Caco-2 (cell line): ENCODE measurements at regions not wholly inside any gene's neighbourhood (a gene's known extent, or its start where the extent isn't known, plus 50 kb on each side); places are given as distances from the start of the nearest gene placed in this dataset.

ENCODE experiments used
- BruUV-seq: library from RNA; stranded (reverse); fragments of 400-500 nt; replicated peaks from 2 replicates; lab custom pipeline; 2021; lab: Mats Ljungman, UMichigan
- CTCF ChIA-PET: fragments of 300-600 bp; sonication (Branson Sonifier 250); formaldehyde crosslinking; loops from one replicate; lab custom pipeline; 2022; ENCODE audit warnings: antibody characterized with exemption; lab: Charles Lee
- POLR2A ChIA-PET: fragments of 300-600 bp; sonication (Branson Sonifier 250); formaldehyde crosslinking; loops from one replicate; lab custom pipeline; 2022; ENCODE audit warnings: antibody characterized with exemption; lab: Charles Lee
- DNase-seq, 2 experiments: peaks; one replicate each; pipeline versions ENCODE4 v3.0.0 to v3.0.0-alpha.2; 2020 to 2022
- H3K27me3 ChIP-seq: replicated peaks from 2 replicates; pipeline ENCODE4 v1.6.0; 2011; ENCODE audit warnings: low read length; ENCODE audit not compliant: control insufficient read depth, insufficient read depth
- H3K36me3 ChIP-seq: 2 replicates; pipeline ENCODE4 v1.5.1; 2011; ENCODE audit warnings: low read length; ENCODE audit not compliant: control insufficient read depth, insufficient read depth
- H3K4me1 ChIP-seq: fragments of 250-450 bp; sonication (Bioruptor Pico); 2 replicates; pipeline ENCODE4 v1.5.1; 2020; ENCODE audit warnings: mild to moderate bottlenecking
- H3K4me3 ChIP-seq: 2 replicates; pipeline ENCODE4 v1.5.1; 2011; ENCODE audit warnings: low read depth, mild to moderate bottlenecking, control low read depth, low read length
- H3K9me3 ChIP-seq: fragments of 250-450 bp; sonication (Bioruptor Pico); 2 replicates; pipeline ENCODE4 v1.5.1; 2020; ENCODE audit warnings: mild to moderate bottlenecking, moderate library complexity
- H3K27ac Mint-ChIP-seq: one replicate; pipeline ENCODE4 v1.8.0; 2022; ENCODE audit warnings: mixed read lengths; ENCODE audit not compliant: unreplicated experiment
- H3K27me3 Mint-ChIP-seq: one replicate; pipeline ENCODE4 v1.8.0; 2022; ENCODE audit warnings: mixed read lengths; ENCODE audit not compliant: insufficient read depth, unreplicated experiment
- H3K36me3 Mint-ChIP-seq: one replicate; pipeline ENCODE4 v1.8.0; 2022; ENCODE audit warnings: mild to moderate bottlenecking, mixed read lengths; ENCODE audit not compliant: insufficient read depth, unreplicated experiment
- H3K4me1 Mint-ChIP-seq: one replicate; pipeline ENCODE4 v1.8.0; 2022; ENCODE audit warnings: low read depth, mixed read lengths; ENCODE audit not compliant: unreplicated experiment
- H3K4me3 Mint-ChIP-seq: one replicate; pipeline ENCODE4 v1.8.0; 2022; ENCODE audit warnings: mild to moderate bottlenecking, moderate library complexity, mixed read lengths; ENCODE audit not compliant: unreplicated experiment
- H3K9me3 Mint-ChIP-seq: one replicate; pipeline ENCODE4 v1.8.0; 2022; ENCODE audit warnings: mixed read lengths; ENCODE audit not compliant: unreplicated experiment
- CTCF ChIP-seq, 2 experiments: fragments of 200-600 bp in 1 of 2; IDR thresholded peaks; 1 replicate in 1 of 2; 2 replicates in 1 of 2; pipeline versions ENCODE4 v1.5.1 to v1.8.0; 2011 to 2022; ENCODE audit warnings: antibody characterized with exemption in 1 of 2, control low read depth in 1 of 2, inconsistent platforms in 1 of 2, low read depth in 1 of 2, low read length in 1 of 2, mild to moderate bottlenecking in 1 of 2, moderate library complexity in 1 of 2; ENCODE audit not compliant: insufficient read depth in 1 of 2, severe bottlenecking in 1 of 2, unreplicated experiment in 1 of 2
- intact Hi-C: fragments of 100-400 bp; cut with micrococcal nuclease; formaldehyde crosslinking; loops from one replicate; pipeline ENCODE4 v1.10.0; 2022; ENCODE audit not compliant: unreplicated experiment

- no peak for TF ChIP-seq CTCF (IDR thresholded peaks at IDR 0.05; ENCODE audit: insufficient read depth in 1 of 2, low read depth in 1 of 2, low read length in 1 of 2, severe bottlenecking in 1 of 2, unreplicated experiment in 1 of 2)
- no peak overlapping the region for H3K27ac Mint-ChIP-seq
- H3K4me3 ChIP-seq = no peak overlapping the region
- H3K4me1 ChIP-seq = no peaks in the 10 kb centered on the region
- H3K9me3 ChIP-seq = no peaks in the 10 kb centered on the region
- POLR2A ChIA-PET = no interaction called here
- no peaks in the 10 kb centered on the region for H3K4me1 Mint-ChIP-seq
- H3K4me3 Mint-ChIP-seq = no peak overlapping the region
- no peaks in the 10 kb centered on the region for H3K36me3 Mint-ChIP-seq
- H3K27me3 ChIP-seq = no peaks in the 10 kb centered on the region
- CTCF ChIA-PET = no interaction called here
- intact Hi-C loops = no loop called here
- no TSS peak for BruUV-seq
- peaks cover 2% of the 10 kb centered on the region for H3K27me3 Mint-ChIP-seq
- no peaks in the 10 kb centered on the region for H3K9me3 Mint-ChIP-seq
- DNase-seq = no peak
- no peaks in the 10 kb centered on the region for H3K36me3 ChIP-seq
Measured at GRCh38 chr4:23734000-23734399, 155.8 kb downstream of the PPARGC1A start.

GRCh38 chr4:23733476-23733875, 156.4 kb downstream of the PPARGC1A start:
- POLR2A ChIA-PET = no interaction called here
- H3K36me3 Mint-ChIP-seq = no peaks in the 10 kb centered on the region
- CTCF ChIA-PET = no interaction called here

GRCh38 chr4:23730998-23731397, 158.8 kb downstream of the PPARGC1A start:
- Mint-ChIP-seq H3K27me3 (peaks cover 8% of the 10 kb centered on the region), H3K4me1 (no peaks in the 10 kb centered on the region), H3K4me3 (no peak overlapping the region), H3K27ac (no peak overlapping the region), H3K9me3 (no peaks in the 10 kb centered on the region), H3K36me3 (no peaks in the 10 kb centered on the region)
- no TSS peak for BruUV-seq
- Histone ChIP-seq H3K36me3 (no peaks in the 10 kb centered on the region), H3K27me3 (no peaks in the 10 kb centered on the region), H3K9me3 (no peaks in the 10 kb centered on the region), H3K4me3 (no peak overlapping the region), H3K4me1 (no peaks in the 10 kb centered on the region)
- ChIA-PET POLR2A (no interaction called here), CTCF (no interaction called here)
- intact Hi-C loops = no loop called here
- TF ChIP-seq CTCF (IDR thresholded peaks at IDR 0.05; ENCODE audit: insufficient read depth in 1 of 2, low read depth in 1 of 2, low read length in 1 of 2, severe bottlenecking in 1 of 2, unreplicated experiment in 1 of 2) = no peak
- DNase-seq = no peak

More at GRCh38 chr4:23733476-23733875, 156.4 kb downstream of the PPARGC1A start:
- no TSS peak for BruUV-seq
- Histone ChIP-seq H3K4me1 (no peaks in the 10 kb centered on the region), H3K9me3 (no peaks in the 10 kb centered on the region), H3K27me3 (no peaks in the 10 kb centered on the region), H3K4me3 (no peak overlapping the region), H3K36me3 (no peaks in the 10 kb centered on the region)
- no peak for DNase-seq
- H3K4me3 Mint-ChIP-seq = no peak overlapping the region
- H3K9me3 Mint-ChIP-seq = no peaks in the 10 kb centered on the region
- intact Hi-C loops = no loop called here
- no peaks in the 10 kb centered on the region for H3K4me1 Mint-ChIP-seq
- no peak for TF ChIP-seq CTCF (IDR thresholded peaks at IDR 0.05; ENCODE audit: insufficient read depth in 1 of 2, low read depth in 1 of 2, low read length in 1 of 2, severe bottlenecking in 1 of 2, unreplicated experiment in 1 of 2)
- peaks cover 2% of the 10 kb centered on the region for H3K27me3 Mint-ChIP-seq
- H3K27ac Mint-ChIP-seq = no peak overlapping the region
